HL-60 (cell line): ENCODE measurements at regions not wholly inside any gene's neighbourhood (a gene's known extent, or its start where the extent isn't known, plus 50 kb on each side); places are given as distances from the start of the nearest gene placed in this dataset.

Experiments used
- DNase-seq, 2 experiments: peaks; one replicate each; pipeline ENCODE4 v3.0.0-alpha.2; 2010 to 2020; ENCODE audit warnings: low read depth in 1 of 2, low spot score in 1 of 2
- H3K27ac ChIP-seq: fragments of 250-450 bp; sonication (Bioruptor Pico); replicated peaks from 2 replicates; pipeline ENCODE4 v1.5.1; 2020; ENCODE audit warnings: mild to moderate bottlenecking, moderate library complexity
- H3K27me3 ChIP-seq: fragments of 250-450 bp; sonication (Bioruptor Pico); 2 replicates; pipeline ENCODE4 v1.5.1; 2021; ENCODE audit warnings: mild to moderate bottlenecking, moderate library complexity; ENCODE audit not compliant: insufficient read depth, poor library complexity, severe bottlenecking
- H3K4me3 ChIP-seq: replicated peaks from 2 replicates; pipeline ENCODE4 v1.5.1; 2011; ENCODE audit warnings: mild to moderate bottlenecking, control low read depth, low read length; ENCODE audit not compliant: insufficient read depth
- CTCF ChIP-seq: IDR thresholded peaks from one replicate; pipeline ENCODE4 v1.5.1; 2011; ENCODE audit warnings: low read length, control low read depth, inconsistent platforms; ENCODE audit not compliant: insufficient read depth
- GABPA ChIP-seq: IDR thresholded peaks from 2 replicates; pipeline ENCODE4 v1.6.1; 2012; ENCODE audit warnings: low read depth
- POLR2AphosphoS5 ChIP-seq: IDR thresholded peaks from 2 replicates; pipeline ENCODE4 v1.6.1; 2012; ENCODE audit warnings: low read depth
- REST ChIP-seq: IDR thresholded peaks from 2 replicates; pipeline ENCODE4 v1.6.1; 2012; ENCODE audit warnings: low read depth; ENCODE audit not compliant: insufficient replicate concordance
- SPI1 ChIP-seq: IDR thresholded peaks from 2 replicates; pipeline ENCODE4 v1.6.1; 2012; ENCODE audit warnings: low read depth, mild to moderate bottlenecking, borderline replicate concordance

- H3K4me3 ChIP-seq, result no peak overlapping the region
- H3K27ac ChIP-seq, result no peak overlapping the region
- TF ChIP-seq POLR2AphosphoS5 (no peak), CTCF (no peak), REST (no peak), GABPA (no peak), SPI1 (no peak)
- no peak for DNase-seq
- H3K27me3 ChIP-seq, result peaks cover 3% of the 10 kb centered on the region
Observed at GRCh38 chr2:3009483-3009882, 368.1 kb downstream of the EIPR1 start.

GRCh38 chr2:3009005-3009404, 368.6 kb downstream of the EIPR1 start:
- DNase-seq, result no peak
- TF ChIP-seq POLR2AphosphoS5, result no peak
- TF ChIP-seq GABPA, result no peak
- TF ChIP-seq REST, result no peak
- no peak for TF ChIP-seq SPI1
- no peak for TF ChIP-seq CTCF
- Histone ChIP-seq H3K27me3 (peaks cover 3% of the 10 kb centered on the region), H3K27ac (no peak overlapping the region), H3K4me3 (no peak overlapping the region)

- TF ChIP-seq POLR2AphosphoS5, result no peak
- H3K4me3 ChIP-seq, result no peak overlapping the region
- no peak overlapping the region for H3K27ac ChIP-seq
- DNase-seq, result no peak
- H3K27me3 ChIP-seq, result peaks cover 3% of the 10 kb centered on the region
Observed at GRCh38 chr2:3008561-3008960, 369.1 kb downstream of the EIPR1 start.

GRCh38 chr2:3007135-3007534, 370.5 kb downstream of the EIPR1 start:
- peaks cover 6% of the 10 kb centered on the region for H3K27me3 ChIP-seq
- H3K4me3 ChIP-seq, result no peak overlapping the region
- TF ChIP-seq REST (no peak), POLR2AphosphoS5 (no peak), GABPA (no peak), CTCF (no peak)
- H3K27ac ChIP-seq, result no peak overlapping the region
- DNase-seq, result no peak
